HG02840 (cell line): ENCODE measurements at regions not wholly inside any gene's neighbourhood (a gene's known extent, or its start where the extent isn't known, plus 50 kb on each side); places are given as distances from the start of the nearest gene placed in this dataset.

Source experiments
- ATAC-seq: cut with Tn5 transposase; IDR thresholded peaks from one replicate; pipeline ENCODE4 v1.9.1; 2021; ENCODE audit warnings: mild to moderate bottlenecking, moderate library complexity, moderate number of reproducible peaks; ENCODE audit not compliant: unreplicated experiment, low FRiP score

GRCh38 chr5:27290172-27290571 lies 251.8 kb upstream of the CDH9 start:
- no peak for ATAC-seq

DNA sequence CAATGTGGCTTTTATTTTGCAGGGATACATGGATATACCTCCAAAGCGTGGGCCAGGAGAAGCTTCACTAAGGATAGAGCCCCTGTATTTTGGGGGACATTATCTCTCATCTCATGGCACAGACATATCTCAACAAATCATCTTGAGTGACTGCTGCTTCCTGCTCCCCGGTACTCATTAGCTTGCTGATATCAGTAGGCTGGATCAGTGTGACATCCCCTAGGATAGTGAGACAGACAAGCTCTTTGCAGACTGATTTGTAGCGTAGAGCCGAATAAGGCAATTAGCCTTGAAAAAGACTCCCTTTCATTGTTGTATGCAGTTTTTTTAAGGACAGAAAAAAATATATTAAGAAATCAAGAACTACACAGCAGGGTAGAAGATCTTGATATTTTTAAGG lies 237.7 kb upstream of the CDH9 start:
- no peak for ATAC-seq

- ATAC-seq: no peak
These were observed 237.0 kb upstream of the CDH9 start for GRCh38 chr5:27275345-27275744.

- ATAC-seq: no peak
These were observed 231.4 kb upstream of the CDH9 start for GRCh38 chr5:27269766-27270165.

GRCh38 chr5:27267209-27267824 lies 228.9 kb upstream of the CDH9 start:
- no peak for ATAC-seq

- no peak for ATAC-seq
These were observed 227.8 kb upstream of the CDH9 start for GRCh38 chr5:27266184-27266583.

DNA sequence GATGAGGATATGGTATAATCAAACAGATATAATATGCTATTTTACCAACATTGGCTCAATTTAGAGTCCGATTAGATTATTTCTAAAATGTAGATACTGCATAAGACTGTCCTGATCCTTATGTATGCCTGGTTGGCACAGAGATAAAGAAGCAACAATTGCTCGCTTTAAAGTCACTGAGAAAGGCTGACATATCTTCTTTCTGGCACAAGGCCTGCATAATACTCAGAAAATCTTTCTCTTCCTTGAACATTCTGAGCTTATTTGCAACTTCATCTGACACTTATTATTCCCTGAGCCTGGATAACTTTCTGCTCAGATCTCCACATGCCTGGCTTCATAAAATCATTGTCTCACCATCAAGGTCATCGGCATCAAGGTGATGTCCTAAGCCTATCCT lies 219.3 kb upstream of the CDH9 start:
- no peak for ATAC-seq

- ATAC-seq: no peak
These were observed 214.5 kb upstream of the CDH9 start for GRCh38 chr5:27252911-27253310.

DNA sequence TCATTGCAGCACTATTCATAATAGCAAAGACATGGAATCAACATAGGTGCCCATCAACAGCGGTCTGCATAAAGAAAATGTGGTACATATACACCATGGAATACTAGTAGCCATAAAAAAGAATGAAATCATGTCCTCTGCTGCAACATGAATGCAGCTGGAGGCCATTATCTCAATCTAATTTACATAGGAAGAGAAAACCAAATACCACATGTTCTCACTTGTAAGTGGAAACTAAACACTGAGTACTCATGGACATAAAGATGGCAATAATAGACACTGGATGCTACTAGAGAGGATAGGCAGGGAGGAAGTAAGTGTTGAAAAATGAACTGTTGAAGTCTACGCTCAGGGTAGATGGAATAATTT lies 203.9 kb upstream of the CDH9 start:
- ATAC-seq: no peak

DNA sequence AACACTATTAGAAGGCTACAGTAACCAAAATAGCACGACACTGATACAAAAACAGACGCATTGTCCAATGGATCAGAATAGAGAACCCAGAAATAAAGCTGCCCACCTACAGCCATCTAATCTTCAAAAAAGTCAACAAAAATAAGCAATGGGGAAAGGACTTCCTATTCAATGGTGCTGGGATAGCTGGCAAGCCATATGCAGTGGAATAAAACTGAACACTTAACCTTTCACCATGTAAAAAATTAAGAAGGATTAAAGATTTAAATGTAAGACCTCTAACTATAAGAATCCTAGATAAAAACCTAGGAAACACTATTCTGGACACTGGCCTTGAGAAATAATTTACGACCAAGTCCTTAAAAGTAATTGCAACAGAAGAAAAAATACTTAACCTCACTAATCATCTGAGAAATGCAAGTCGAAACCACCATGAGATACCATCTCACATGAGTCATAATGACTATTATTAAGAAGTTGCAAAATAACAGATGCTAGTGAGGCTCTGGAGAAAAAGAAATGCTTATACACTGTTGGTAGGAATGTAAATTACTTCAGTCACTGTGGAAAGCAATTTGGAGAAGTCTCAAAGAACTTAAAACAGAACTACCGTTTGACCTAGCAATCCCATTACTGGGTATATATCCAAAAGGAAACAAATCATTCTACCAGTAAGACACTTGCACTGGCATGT lies 203.3 kb upstream of the CDH9 start:
- ATAC-seq: no peak

GRCh38 chr5:27240791-27241190 lies 202.4 kb upstream of the CDH9 start:
- ATAC-seq: no peak

DNA sequence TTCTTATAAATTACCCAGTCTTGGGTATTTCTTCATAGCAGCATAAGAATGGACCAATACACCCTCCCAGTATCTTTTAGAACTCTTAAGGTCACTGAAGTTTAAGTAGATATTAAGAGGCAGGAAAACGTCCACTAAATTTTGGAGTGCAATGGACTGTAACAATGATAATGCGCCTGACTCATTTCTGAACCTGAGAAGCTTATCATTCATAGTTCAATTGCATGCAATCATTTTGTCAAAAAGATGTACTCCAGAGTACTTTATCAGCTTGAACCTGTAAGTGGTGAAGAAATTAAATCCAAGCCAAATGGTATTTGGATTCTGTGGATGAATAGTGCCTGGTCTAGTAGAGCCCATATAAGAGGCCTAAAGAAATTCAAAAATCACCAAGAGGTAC lies 196.5 kb upstream of the CDH9 start:
- ATAC-seq: no peak

DNA sequence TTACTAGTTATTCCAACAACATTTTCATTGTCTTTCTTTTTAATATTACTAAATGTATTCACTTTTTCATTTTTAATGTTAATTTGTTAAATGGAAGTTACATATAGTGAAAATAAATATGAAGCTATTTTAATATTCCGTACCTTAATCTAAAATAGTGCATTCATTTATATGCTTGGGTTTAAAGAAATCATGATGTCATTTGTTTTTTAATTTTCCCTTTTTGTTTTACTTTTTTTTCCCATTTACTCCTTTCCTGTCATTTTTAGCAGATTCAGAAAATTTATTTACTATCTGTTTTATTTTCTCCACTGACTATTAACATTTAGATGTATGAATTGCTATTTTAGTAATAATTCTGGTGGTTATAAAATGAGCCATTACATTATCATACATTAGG lies 183.0 kb upstream of the CDH9 start:
- no peak for ATAC-seq

GRCh38 chr5:27220752-27221151 lies 182.4 kb upstream of the CDH9 start:
- no peak for ATAC-seq

- no peak for ATAC-seq
These were observed 179.6 kb upstream of the CDH9 start for GRCh38 chr5:27217977-27218376.

DNA sequence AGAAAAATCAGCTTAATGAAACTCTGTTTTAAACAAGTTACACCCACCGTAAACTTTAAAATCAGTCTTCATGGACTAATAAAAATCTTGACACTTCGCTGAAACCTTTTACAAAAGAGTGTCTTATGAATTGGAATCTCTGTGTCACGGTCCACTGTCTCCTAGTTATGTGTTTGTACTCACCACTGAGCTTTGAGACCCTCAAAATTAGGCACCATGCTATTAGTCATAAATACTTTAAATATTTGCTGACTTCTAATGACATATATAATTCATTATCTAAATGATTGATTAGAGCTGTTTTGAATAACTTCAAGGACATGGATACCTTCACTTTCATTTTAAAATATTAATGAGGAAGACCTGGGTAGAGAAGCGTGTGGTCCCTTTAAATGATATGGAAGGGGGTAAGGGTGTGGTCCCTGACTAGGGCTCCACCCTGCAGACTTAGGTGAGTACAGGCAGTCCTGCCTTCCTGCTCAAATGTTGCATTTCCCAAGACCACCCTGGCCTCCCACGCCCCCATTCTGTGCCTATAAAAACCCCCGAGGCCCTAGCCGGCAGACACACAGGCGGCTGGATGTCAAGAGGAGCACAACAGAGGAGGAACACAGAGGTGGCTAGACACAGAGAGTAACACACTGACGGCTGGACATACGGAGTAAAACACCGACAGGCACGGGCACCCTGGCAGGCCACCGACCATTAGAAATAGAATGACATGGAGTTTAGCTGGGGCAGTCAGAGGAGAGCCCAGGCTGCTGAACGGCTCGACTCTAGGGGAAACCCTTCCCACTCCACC lies 179.0 kb upstream of the CDH9 start:
- no peak for ATAC-seq

DNA sequence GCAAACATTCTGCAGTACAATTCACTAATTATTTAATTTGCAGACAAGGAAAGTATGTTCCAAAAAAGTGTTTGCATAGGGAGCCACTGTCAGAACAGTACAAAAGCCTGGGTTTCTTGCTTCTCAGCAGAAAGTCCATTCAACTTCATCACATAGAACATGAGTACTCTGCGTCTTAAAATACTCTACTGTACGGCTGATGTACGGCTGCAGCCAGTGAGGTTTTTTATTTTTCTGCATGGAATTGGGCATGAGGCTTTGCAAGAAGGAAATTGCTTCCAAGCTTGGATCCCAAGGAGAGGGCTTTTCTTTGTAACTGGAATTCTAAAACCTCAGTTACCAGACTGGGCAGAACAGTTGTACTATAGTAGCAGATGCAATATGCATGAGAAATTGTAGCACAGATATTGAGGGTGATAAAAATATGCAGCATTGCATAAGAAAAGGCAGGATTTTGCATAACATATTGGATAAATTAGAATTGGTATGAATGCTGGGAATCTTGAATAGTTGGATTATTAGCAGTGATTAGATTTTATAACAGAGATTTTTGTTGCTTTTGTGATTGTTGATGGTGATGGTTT lies 178.1 kb upstream of the CDH9 start:
- no peak for ATAC-seq

GRCh38 chr5:27208051-27208450 lies 169.7 kb upstream of the CDH9 start:
- ATAC-seq: no peak

GRCh38 chr5:27191786-27192510 lies 153.6 kb upstream of the CDH9 start:
- ATAC-seq: no peak

DNA sequence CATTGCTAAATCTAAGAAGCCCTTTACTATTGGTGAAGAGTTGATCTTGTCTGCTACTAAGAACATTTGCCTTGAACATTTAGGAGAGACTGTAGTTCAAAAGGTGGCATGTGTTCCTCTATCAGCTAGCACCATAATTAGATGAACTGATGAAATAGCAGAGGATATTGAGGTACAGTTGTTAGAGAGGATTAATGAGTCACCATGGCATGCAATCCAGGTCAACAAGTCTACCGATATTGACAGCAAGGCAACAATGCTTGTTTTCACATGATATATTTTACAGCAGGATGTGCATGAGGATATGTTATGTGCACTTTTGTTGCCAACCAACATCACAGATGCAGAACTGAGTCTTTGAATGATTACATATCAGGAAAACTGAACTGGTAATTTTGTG lies 134.3 kb upstream of the CDH9 start:
- no peak for ATAC-seq

GRCh38 chr5:27171761-27172261 lies 133.4 kb upstream of the CDH9 start:
- no peak for ATAC-seq
